ENCODE measurements at regions not wholly inside any gene's neighbourhood (a gene's known extent, or its start where the extent isn't known, plus 50 kb on each side); places are given as distances from the start of the nearest gene placed in this dataset.

DNA sequence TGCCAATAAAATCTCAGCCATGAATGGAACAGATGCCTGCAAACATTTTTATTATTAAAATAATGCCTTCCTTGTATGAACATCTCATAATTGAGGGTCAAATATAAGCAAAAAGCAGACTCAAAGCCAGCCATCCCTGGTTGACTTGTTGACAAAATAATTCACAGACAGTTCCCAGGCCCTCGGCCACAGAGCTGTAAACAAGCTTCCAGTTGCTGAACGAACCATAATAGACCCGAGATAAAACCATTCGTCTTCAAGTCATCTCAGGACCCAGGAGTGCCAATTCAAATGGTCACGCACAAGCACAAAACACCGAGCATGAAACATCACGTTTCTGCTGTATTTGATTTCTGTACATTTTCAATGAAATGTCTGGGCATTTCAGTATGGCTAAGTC, 113.3 kb upstream of the CDYL start:
- TF ChIP-seq, protein P1, sequence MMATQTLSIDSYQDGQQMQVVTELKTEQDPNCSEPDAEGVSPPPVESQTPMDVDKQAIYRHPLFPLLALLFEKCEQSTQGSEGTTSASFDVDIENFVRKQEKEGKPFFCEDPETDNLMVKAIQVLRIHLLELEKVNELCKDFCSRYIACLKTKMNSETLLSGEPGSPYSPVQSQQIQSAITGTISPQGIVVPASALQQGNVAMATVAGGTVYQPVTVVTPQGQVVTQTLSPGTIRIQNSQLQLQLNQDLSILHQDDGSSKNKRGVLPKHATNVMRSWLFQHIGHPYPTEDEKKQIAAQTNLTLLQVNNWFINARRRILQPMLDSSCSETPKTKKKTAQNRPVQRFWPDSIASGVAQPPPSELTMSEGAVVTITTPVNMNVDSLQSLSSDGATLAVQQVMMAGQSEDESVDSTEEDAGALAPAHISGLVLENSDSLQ (IDR thresholded peaks at IDR 0.05): no peak
- TF ChIP-seq HDGF (IDR thresholded peaks at IDR 0.05; ENCODE audit: borderline replicate concordance): no peak
- TF ChIP-seq TARDBP (IDR thresholded peaks at IDR 0.05): no peak
- TF ChIP-seq SUZ12 (IDR thresholded peaks at IDR 0.05): no peak
- TF ChIP-seq FOXK2 (IDR thresholded peaks at IDR 0.05): no peak
- no peak for TF ChIP-seq ARNT (IDR thresholded peaks at IDR 0.05)
- TF ChIP-seq CTBP1 (IDR thresholded peaks at IDR 0.05; ENCODE audit: borderline replicate concordance): no peak

Data from HEK293T (cell line).